Adrenal gland (tissue), 5 donors: ENCODE measurements at regions not wholly inside any gene's neighbourhood (a gene's known extent, or its start where the extent isn't known, plus 50 kb on each side); places are given as distances from the start of the nearest gene placed in this dataset.

Source experiments
- CTCF ChIP-seq, 6 experiments: fragments of 450-650 bp in 4 of 6; fragments of 200-600 bp in 2 of 6; sonication (generic) in 1 of 6; IDR thresholded peaks; 1 replicate in 5 of 6; 2 replicates in 1 of 6; pipeline versions ENCODE4 v1.5.1 to v1.8.0; 2016 to 2021; ENCODE audit warnings: antibody characterized with exemption in 6 of 6, mild to moderate bottlenecking in 2 of 6, moderate library complexity in 1 of 6
- POLR2A ChIP-seq, 2 donors: fragments of 450-650 bp; IDR thresholded peaks; one replicate each; pipeline ENCODE4 v1.6.1; 2017; ENCODE audit warnings: antibody characterized with exemption in 2 of 2, mild to moderate bottlenecking in 2 of 2, moderate library complexity in 1 of 2
- donor health status: DM: no; HTN: no; CAD: no.

DNA sequence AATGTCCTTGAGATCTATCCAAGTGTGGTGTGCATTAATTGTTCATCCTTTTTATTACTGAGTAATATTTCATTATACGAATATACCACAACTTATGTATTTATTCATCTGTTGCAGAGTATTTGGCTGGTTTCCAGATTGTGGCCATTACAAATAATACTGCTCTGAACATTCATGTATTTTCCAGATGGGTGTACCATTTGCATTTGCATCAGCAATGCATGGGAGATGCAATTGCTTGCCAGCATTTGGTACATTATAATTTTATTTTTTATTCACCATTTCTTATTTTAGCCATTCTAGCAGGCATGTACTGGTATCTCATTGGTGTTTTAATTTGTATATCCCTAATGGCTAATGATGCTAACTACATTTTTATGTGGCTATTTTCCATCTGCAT, 162.4 kb downstream of the SCG2 start:
- TF ChIP-seq CTCF (IDR thresholded peaks at IDR 0.05) (no peak), POLR2A (IDR thresholded peaks at IDR 0.05) (no peak)
